ENCODE measurements at regions not wholly inside any gene's neighbourhood (a gene's known extent, or its start where the extent isn't known, plus 50 kb on each side); places are given as distances from the start of the nearest gene placed in this dataset.
"Not testable (repeated sequence)": the region's sequence is repeated elsewhere in the genome, so short reads cannot be mapped to it uniquely, and the experiment has no call there.

GRCh38 chr2:176979981-176980710 is 232.4 kb upstream of the HNRNPA3 start:
- DNase-seq = no peak

GRCh38 chr2:176984987-176985386 is 227.6 kb upstream of the HNRNPA3 start:
- DNase-seq = no peak

- DNase-seq = no peak
These were observed 226.7 kb upstream of the HNRNPA3 start for GRCh38 chr2:176985871-176986270.

- no peak for DNase-seq
These were observed 226.1 kb upstream of the HNRNPA3 start for GRCh38 chr2:176986487-176986886.

GRCh38 chr2:176991411-176991810 is 221.2 kb upstream of the HNRNPA3 start:
- no peak for DNase-seq

GRCh38 chr2:176997074-176997791 is 215.4 kb upstream of the HNRNPA3 start:
- no peak for DNase-seq

GRCh38 chr2:176997792-176998169 is 214.8 kb upstream of the HNRNPA3 start:
- DNase-seq = no peak

- no peak for DNase-seq
These were observed 213.3 kb upstream of the HNRNPA3 start for GRCh38 chr2:176999301-176999700.

GRCh38 chr2:177000061-177000714 is 212.4 kb upstream of the HNRNPA3 start:
- no peak for DNase-seq

- no peak for DNase-seq
These were observed 211.9 kb upstream of the HNRNPA3 start for GRCh38 chr2:177000715-177001072.

- DNase-seq = no peak
These were observed 211.3 kb upstream of the HNRNPA3 start for GRCh38 chr2:177001334-177001733.

GRCh38 chr2:177002983-177003382 is 209.6 kb upstream of the HNRNPA3 start:
- DNase-seq = no peak

- not testable (repeated sequence) for DNase-seq
These were observed 204.9 kb upstream of the HNRNPA3 start for GRCh38 chr2:177007726-177008125.

- DNase-seq = not testable (repeated sequence)
These were observed 203.9 kb upstream of the HNRNPA3 start for GRCh38 chr2:177008662-177009061.

GRCh38 chr2:177010146-177010545 is 202.4 kb upstream of the HNRNPA3 start:
- DNase-seq = no peak

- DNase-seq = no peak
These were observed 201.7 kb upstream of the HNRNPA3 start for GRCh38 chr2:177010861-177011260.

- no peak for DNase-seq
These were observed 197.6 kb upstream of the HNRNPA3 start for GRCh38 chr2:177014946-177015345.

- DNase-seq = no peak
These were observed 197.2 kb upstream of the HNRNPA3 start for GRCh38 chr2:177015356-177015923.

- no peak for DNase-seq
These were observed 192.0 kb upstream of the HNRNPA3 start for GRCh38 chr2:177020524-177021119.

GRCh38 chr2:177021706-177022343 is 190.8 kb upstream of the HNRNPA3 start:
- no peak for DNase-seq

GRCh38 chr2:177024765-177025164 is 187.8 kb upstream of the HNRNPA3 start:
- no peak for DNase-seq

- DNase-seq = no peak
These were observed 186.3 kb upstream of the HNRNPA3 start for GRCh38 chr2:177026253-177026652.

Measured in occipital lobe (tissue), 1 donor.